Activated T-cell treated with anti-CD3 and anti-CD28 coated beads, Interleukin-2, amount 50 U/mL, for 24 hours (primary cell): ENCODE measurements at regions not wholly inside any gene's neighbourhood (a gene's known extent, or its start where the extent isn't known, plus 50 kb on each side); places are given as distances from the start of the nearest gene placed in this dataset.

Source experiments
- DNase-seq: peaks from one replicate; pipeline ENCODE4 v3.0.0-alpha.2; 2020
- H3K27ac Mint-ChIP-seq: 2 replicates; pipeline ENCODE4 v1.8.0; 2020; ENCODE audit warnings: mild to moderate bottlenecking, mixed read lengths
- H3K27me3 Mint-ChIP-seq: 2 replicates; pipeline ENCODE4 v1.8.0; 2020; ENCODE audit warnings: mixed read lengths
- H3K36me3 Mint-ChIP-seq: 2 replicates; pipeline ENCODE4 v1.8.0; 2020; ENCODE audit warnings: low read depth, mixed read lengths
- H3K4me1 Mint-ChIP-seq: 2 replicates; pipeline ENCODE4 v1.8.0; 2020; ENCODE audit warnings: low read depth, mixed read lengths
- H3K4me3 Mint-ChIP-seq: 2 replicates; pipeline ENCODE4 v1.8.0; 2020; ENCODE audit warnings: mild to moderate bottlenecking, moderate library complexity, mixed read lengths
- H3K9me3 Mint-ChIP-seq: 2 replicates; pipeline ENCODE4 v1.8.0; 2020; ENCODE audit warnings: mixed read lengths

DNA sequence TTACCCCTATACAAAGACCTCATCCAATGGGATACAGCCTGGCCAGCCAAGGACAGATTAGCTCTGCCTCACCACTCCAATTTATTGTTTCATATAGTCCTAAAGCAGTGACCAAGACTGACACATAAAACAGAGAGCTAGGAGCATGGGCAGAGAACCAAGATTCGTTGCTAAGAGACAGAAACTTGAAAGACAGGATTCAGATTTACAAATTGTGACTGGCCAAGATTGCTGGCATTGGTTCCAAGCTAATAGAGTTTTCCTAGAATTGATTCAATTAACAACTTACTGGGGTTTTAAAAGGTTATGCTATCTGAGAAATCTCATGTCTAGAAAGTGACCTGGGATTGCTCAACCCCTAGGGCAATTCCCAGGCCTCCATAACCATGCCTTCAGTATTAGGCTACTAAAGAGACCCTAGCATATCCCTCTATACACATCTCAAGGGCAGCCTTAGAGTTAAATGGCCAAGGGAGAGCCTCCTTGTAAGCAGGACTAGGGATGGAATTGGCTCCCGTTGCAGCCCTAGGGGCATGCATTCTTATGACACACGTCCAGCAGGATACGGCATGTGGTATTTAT is 75.6 kb downstream of the ICOS start:
- Mint-ChIP-seq H3K4me3 (no peak overlapping the region), H3K9me3 (peaks cover 19% of the 10 kb centered on the region), H3K27ac (no peak overlapping the region), H3K36me3 (peaks cover 7% of the 10 kb centered on the region), H3K4me1 (peaks cover 76% of the 10 kb centered on the region), H3K27me3 (no peaks in the 10 kb centered on the region)
- DNase-seq = no peak

DNA sequence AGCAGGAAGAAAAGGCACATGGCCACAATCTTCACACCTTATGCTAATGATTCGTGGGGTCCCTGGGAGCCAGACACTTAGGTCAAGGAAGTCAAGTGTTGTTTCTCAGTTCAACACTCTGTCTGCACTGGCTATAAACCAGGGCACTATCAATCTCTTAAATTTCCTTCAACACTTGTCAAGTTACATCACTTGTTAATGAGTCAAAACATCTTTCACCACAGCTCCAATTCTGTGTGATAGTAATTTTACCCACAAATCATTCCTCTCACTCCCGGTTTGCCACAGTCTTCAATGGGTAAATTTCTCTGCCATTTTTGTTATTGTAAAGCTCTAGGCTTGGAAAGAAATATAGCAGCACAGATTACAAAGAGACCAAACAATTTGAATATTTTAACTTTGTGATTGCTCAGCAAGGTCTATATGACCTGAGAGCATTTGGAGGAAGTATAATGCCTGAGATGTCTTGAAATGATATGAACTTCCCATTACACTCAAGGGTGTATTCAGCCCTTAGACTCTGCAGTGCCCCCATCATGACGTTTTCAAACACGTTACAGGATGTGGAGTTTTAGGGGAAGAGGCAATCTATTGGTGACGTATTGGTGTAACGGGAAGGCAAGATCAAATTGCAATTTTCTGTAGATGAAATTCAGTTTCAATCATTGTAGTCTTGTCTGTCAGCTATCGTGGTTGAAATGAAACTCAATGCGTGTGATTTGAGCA is 78.7 kb downstream of the ICOS start:
- Mint-ChIP-seq H3K4me3 (no peak overlapping the region), H3K27me3 (no peaks in the 10 kb centered on the region), H3K9me3 (peaks cover 14% of the 10 kb centered on the region), H3K4me1 (peaks cover 75% of the 10 kb centered on the region), H3K27ac (peak overlapping the region; percentile 89), H3K36me3 (no peaks in the 10 kb centered on the region)
- no peak for DNase-seq

DNA sequence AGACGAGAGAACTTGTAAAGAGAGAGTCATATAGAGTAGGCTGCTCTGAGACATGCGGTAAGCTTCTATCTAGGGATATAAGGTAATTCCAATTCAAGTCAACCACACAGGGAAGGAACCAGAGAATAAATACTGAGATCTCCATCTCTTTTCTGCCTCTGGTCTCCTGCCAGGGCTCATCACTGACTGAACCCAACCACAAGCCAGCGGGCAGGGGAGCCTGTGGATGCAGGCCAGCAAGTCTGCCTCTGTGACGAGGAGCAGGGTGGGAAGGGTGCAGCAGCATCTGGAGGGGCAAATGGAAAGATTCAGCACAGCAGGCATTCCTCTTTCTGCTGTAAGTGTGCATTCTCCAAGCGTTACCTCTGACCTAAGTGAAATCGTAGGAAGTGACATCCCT is 82.2 kb downstream of the ICOS start:
- Mint-ChIP-seq H3K9me3 (peaks cover 14% of the 10 kb centered on the region), H3K27ac (peak overlapping the region; percentile 87), H3K4me3 (no peak overlapping the region), H3K36me3 (no peaks in the 10 kb centered on the region), H3K4me1 (peaks cover 76% of the 10 kb centered on the region), H3K27me3 (no peaks in the 10 kb centered on the region)
- DNase-seq = no peak

DNA sequence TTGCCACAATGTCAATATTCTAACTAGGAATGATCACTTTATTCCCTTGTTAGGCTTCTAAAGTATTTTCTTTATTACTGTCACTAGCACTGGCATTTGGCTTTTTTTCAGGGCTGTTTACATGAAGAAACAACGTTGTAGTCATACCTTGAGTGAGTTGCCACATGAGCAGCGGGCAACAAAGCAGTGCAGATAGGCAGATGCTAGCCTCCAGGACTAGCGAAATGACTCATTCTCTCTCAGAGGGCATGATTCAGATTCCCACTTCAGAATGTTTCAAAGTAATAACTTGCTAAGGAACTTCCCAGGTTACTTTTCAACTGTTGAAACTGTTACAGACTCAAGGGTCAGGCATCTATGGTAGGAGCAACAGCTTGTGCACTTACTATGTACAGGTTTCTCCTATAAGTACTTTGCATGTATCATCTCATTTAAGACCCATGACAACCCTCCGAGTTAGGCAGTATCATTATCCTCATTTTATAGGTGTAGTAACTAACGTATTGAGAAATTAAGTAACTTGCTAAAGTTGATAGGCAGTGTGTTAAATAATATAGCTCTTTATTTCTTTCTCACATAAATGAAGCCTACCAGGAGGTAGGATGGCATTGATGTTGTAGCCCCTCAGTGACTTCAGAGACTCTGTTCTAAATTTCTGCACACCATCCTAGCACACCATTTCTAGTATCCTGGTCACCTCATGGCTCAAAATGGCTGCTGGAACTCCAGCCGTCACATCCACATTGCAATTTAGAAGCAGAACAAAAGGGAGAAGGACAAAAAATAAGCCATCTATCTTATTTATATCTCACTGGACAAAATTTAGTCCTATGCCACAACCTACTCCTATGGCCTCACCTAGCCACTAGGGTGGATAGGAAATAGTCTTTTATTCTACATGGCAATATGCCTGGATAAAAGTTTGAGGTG is 83.3 kb downstream of the ICOS start:
- Mint-ChIP-seq H3K4me1 (peaks cover 78% of the 10 kb centered on the region), H3K4me3 (peak overlapping the region; percentile 30), H3K36me3 (no peaks in the 10 kb centered on the region), H3K9me3 (peaks cover 10% of the 10 kb centered on the region), H3K27me3 (no peaks in the 10 kb centered on the region), H3K27ac (peak overlapping the region; percentile 87)
- no peak for DNase-seq

DNA sequence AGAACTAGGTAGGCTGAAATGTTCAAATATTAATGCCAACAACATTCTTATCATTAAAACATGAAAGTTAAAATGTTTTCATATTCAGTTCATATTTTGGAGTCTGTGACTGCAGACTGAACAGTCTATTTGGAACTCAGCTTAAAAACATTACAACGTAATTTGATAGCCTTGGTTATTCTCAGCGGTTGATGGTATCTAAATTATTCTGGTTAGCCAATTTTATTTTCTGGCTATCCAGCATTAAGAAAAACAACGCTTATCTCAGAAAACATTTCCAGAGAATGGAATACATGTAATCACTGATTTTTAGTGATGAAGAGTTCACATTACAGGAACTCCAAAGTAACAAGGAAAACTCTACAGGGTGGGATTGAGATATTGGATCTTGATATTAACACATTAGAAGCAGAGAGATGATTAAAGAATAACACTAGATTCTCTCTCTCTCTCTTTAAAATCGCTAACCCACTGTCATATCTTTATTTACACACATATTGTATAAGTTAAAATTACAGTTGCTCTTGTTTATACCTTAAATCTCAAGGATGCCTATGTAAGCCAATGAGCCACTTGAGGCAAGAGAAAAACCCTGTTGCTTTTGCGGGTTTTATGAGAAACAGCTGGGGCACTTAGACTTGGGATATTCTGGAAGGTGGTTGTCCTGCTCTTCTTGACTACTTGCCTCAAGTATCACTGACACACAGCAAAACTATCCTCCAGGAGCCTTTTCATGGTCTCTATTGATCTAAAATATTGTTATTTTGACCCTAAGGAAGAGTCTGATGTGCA is 84.9 kb downstream of the ICOS start:
- Mint-ChIP-seq H3K27me3 (no peaks in the 10 kb centered on the region), H3K36me3 (no peaks in the 10 kb centered on the region), H3K9me3 (peaks cover 5% of the 10 kb centered on the region), H3K4me3 (no peak overlapping the region), H3K27ac (no peak overlapping the region), H3K4me1 (peaks cover 70% of the 10 kb centered on the region)
- no peak for DNase-seq

DNA sequence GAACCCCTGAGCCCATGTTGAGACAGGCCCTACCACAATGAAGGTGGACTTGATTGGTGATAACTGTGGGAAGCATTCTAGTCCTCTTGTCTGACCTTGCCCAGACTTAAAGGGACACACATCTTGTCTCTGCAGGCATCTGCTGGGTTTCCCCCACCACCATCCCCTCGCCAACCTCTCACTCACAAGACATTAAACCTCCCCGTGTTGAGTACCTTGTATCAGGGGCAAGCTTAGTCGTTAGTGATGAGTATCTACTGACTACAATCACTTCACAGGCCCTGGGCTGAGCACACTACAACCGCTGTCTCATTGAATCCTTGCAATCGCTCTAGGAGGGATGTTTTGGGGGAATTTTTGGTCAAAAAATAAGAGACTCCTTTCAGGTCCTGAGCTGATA is 86.0 kb downstream of the ICOS start:
- Mint-ChIP-seq H3K9me3 (peaks cover 4% of the 10 kb centered on the region), H3K27ac (peak overlapping the region; percentile 23), H3K4me1 (peaks cover 77% of the 10 kb centered on the region)

DNA sequence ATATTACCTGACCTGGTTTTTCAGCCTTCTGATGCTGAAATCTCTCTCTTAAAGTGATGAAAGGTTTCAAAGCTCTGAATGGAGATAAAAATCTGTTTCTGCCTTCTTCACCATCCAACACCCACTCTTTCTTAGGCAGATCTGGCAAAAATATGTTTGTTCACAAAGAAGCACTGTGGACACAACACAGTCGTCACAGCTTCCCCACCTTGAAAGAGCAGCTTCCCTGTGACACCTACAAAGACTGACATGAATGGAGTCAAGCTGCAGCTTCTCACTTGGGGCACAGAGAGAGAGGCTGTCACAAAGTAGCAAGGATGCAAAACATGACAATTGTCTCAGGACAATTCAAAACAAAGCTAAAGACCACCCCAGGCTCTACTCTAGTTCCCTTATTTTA is 86.5 kb downstream of the ICOS start:
- DNase-seq = no peak
- H3K4me1 Mint-ChIP-seq = peaks cover 74% of the 10 kb centered on the region

More for the DNA sequence above, 86.0 kb downstream of the ICOS start:
- Mint-ChIP-seq H3K27me3 (no peaks in the 10 kb centered on the region), H3K36me3 (no peaks in the 10 kb centered on the region), H3K4me3 (no peak overlapping the region)
- DNase-seq = no peak

DNA sequence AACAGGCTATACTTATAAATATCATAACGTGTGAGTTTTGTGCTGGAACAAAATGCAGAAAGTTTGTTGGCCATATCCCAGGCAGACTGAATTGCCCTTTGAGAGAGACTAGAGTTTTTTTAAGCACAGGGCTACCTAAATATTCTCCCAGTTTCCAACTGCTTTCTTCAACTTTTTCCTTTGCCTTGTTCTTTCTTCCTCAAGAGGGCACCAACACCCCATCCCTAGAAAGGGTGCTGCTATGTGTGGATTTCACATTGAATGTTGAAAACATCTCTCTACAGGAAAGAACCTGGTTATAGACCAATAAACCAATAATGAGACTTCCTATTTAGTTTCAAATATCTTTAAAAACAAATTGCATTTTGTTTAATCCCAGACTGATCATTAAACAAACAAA is 87.9 kb downstream of the ICOS start:
- Mint-ChIP-seq H3K27me3 (no peaks in the 10 kb centered on the region), H3K4me1 (peaks cover 61% of the 10 kb centered on the region), H3K27ac (peak overlapping the region; percentile 52), H3K9me3 (peaks cover 4% of the 10 kb centered on the region), H3K4me3 (no peak overlapping the region), H3K36me3 (no peaks in the 10 kb centered on the region)
- no peak for DNase-seq

More for the DNA sequence above, 86.5 kb downstream of the ICOS start:
- Mint-ChIP-seq H3K36me3 (no peaks in the 10 kb centered on the region), H3K9me3 (peaks cover 4% of the 10 kb centered on the region), H3K27me3 (no peaks in the 10 kb centered on the region), H3K27ac (peak overlapping the region; percentile 23), H3K4me3 (no peak overlapping the region)

DNA sequence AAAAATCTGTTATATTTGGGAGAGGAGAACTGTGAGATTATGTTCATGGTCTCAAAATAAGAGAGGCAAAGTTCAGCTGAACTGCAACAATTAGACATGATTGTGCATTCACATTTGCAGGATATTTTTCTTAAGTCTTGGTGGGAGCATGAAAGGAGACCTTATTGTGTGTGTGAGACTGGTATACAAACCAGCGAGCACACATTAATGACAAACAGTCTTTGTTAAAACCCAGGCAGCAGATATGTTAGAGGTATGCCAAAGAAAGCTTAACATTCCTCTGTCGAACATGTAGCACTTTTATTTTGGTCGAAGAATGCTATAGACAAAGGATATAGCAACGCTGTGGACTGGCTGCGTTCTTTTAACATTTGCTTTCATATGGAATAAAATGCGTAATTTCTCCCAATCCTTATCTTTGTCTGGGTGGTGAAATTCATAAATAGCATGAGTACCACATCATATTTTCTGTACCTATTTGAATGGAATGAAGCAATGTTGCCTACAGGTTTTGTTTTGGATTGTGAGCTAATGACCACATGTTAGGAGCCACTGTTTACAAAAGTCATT is 88.4 kb downstream of the ICOS start:
- Mint-ChIP-seq H3K27ac (no peak overlapping the region), H3K27me3 (no peaks in the 10 kb centered on the region), H3K4me1 (peaks cover 56% of the 10 kb centered on the region), H3K36me3 (no peaks in the 10 kb centered on the region), H3K9me3 (peaks cover 2% of the 10 kb centered on the region), H3K4me3 (no peak overlapping the region)
- no peak for DNase-seq

DNA sequence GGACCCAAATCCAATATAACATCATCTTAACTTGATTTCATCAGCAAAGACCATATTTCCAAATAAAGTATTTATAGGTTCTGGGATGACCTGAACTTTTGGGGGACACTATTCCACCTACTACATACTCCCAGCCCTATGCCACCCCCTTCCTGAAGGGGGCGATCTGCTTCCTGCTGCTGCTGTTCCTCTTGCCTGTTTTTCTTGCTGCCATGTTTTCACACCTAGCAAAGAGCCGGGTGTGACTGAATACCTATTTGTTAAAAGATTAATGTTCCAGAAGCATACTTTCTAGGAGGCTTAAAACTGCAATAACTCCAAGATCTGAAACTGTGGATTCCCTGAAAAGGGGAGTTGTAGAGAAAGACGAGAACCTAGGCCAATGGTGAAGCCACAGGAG is 89.7 kb downstream of the ICOS start:
- H3K9me3 Mint-ChIP-seq = no peaks in the 10 kb centered on the region
- no peaks in the 10 kb centered on the region for H3K27me3 Mint-ChIP-seq
- no peaks in the 10 kb centered on the region for H3K36me3 Mint-ChIP-seq
- no peak overlapping the region for H3K27ac Mint-ChIP-seq
- H3K4me1 Mint-ChIP-seq = peaks cover 51% of the 10 kb centered on the region
- no peak overlapping the region for H3K4me3 Mint-ChIP-seq
- no peak for DNase-seq

DNA sequence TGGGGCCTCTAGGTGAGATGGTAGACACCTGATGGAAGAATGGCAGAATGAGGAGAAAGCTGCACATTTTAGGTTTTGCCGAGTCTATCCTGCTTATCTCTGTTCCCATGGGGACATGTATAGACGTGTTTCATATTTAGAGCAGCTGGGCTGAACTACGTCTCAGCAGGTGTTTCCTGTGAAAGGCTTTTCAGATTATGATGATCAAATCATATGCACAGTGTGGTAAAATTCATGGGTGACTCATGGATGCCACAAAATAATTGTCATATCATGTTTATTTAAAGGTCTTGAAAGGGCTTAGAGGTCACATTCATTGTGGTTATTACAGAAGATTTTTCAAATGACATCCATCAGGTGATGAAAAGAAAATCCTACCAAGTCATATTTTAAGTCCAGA is 90.5 kb downstream of the ICOS start:
- no peak for DNase-seq
- Mint-ChIP-seq H3K9me3 (no peaks in the 10 kb centered on the region), H3K4me3 (no peak overlapping the region), H3K27ac (peak overlapping the region; percentile 31), H3K4me1 (peaks cover 47% of the 10 kb centered on the region), H3K36me3 (no peaks in the 10 kb centered on the region), H3K27me3 (no peaks in the 10 kb centered on the region)

DNA sequence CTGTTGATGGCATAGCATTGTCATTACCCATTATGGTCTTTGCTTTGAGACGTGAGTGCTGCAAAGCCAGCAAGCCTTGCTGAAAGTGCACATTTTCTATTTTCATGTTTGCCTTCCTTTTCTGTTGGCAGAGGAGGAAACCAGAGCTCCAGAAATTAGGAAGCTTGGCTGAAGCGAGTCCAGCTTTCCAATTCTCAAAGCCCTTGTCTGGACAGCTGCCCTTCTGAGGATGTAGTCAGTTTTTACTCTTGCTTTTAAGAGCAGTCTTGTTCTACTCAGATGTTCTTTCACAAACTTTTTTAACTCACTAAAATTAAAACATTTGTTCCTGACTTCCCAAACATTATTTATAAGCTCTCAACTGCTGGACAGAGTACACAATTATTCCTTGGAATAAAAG is 93.8 kb downstream of the ICOS start:
- H3K4me3 Mint-ChIP-seq = no peak overlapping the region
- H3K36me3 Mint-ChIP-seq = no peaks in the 10 kb centered on the region
- DNase-seq = no peak
- no peaks in the 10 kb centered on the region for H3K9me3 Mint-ChIP-seq
- H3K27ac Mint-ChIP-seq = no peak overlapping the region
- peaks cover 20% of the 10 kb centered on the region for H3K4me1 Mint-ChIP-seq
- no peaks in the 10 kb centered on the region for H3K27me3 Mint-ChIP-seq

DNA sequence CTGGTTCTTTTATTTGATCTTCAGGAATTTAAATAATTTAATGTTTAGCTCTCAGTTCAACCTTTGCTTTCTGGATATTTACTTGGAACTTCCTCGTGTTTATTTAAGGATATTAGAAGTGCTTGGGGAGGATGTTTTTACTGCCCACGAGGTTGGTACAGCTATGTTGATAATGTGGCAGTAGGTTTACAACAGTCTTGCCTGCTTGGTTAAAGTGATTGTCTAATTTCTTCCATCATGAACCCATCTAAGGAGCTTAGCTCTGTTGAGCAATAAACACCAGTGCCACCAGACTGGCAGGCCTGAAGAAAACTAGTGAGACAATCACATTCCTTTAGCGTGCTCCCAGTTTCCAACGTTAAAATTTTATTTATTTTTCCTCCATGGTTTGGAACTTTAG is 94.5 kb downstream of the ICOS start:
- Mint-ChIP-seq H3K27ac (no peak overlapping the region), H3K4me3 (no peak overlapping the region), H3K4me1 (peaks cover 19% of the 10 kb centered on the region), H3K9me3 (peaks cover 2% of the 10 kb centered on the region), H3K36me3 (no peaks in the 10 kb centered on the region), H3K27me3 (no peaks in the 10 kb centered on the region)
- DNase-seq = no peak

DNA sequence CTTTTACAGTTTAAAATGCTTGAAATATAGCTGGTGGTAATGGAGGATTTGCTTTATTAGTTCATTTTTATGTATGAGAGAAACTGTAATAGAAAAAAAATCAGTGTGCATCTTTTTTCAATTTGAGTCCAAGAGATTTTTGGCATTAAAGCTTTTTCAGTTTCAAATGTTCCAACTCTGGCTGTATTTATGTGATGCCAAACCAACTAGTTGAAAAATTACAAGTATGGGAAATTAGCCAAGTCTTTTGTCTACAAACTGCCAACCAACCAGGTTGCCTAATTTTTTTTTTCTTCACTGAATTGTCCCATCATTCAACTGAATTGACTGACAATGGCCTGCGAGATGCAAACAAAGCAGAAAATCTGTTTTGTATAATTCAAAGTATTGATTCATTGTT is 95.7 kb downstream of the ICOS start:
- no peak for DNase-seq
- H3K4me1 Mint-ChIP-seq = peaks cover 7% of the 10 kb centered on the region
- H3K27me3 Mint-ChIP-seq = no peaks in the 10 kb centered on the region
- H3K9me3 Mint-ChIP-seq = peaks cover 2% of the 10 kb centered on the region
- H3K4me3 Mint-ChIP-seq = no peak overlapping the region
- H3K36me3 Mint-ChIP-seq = no peaks in the 10 kb centered on the region
- H3K27ac Mint-ChIP-seq = no peak overlapping the region
